ENCODE measurements at regions not wholly inside any gene's neighbourhood (a gene's known extent, or its start where the extent isn't known, plus 50 kb on each side); places are given as distances from the start of the nearest gene placed in this dataset.

GRCh38 chr3:69454204-69454787 lies 68.4 kb upstream of the FRMD4B start:
- Histone ChIP-seq H3K27ac (no peak overlapping the region), H3K4me3 (no peak overlapping the region), H3K4me1 (ENCODE audit: low read depth) (peaks cover 15% of the 10 kb centered on the region), H3K36me3 (no peaks in the 10 kb centered on the region), H3K9me3 (ENCODE audit: low read depth) (no peaks in the 10 kb centered on the region), H3K27me3 (no peaks in the 10 kb centered on the region)
- no peak for DNase-seq (ENCODE audit: low read depth in 1 of 2, low spot score in 1 of 2)
- no peak for TF ChIP-seq CTCF (IDR thresholded peaks at IDR 0.05; ENCODE audit: low read depth, low read length)

GRCh38 chr3:69452295-69452694 lies 66.4 kb upstream of the FRMD4B start:
- Histone ChIP-seq H3K27ac (peak overlapping the region; percentile 53), H3K4me1 (ENCODE audit: low read depth) (peaks cover 15% of the 10 kb centered on the region), H3K27me3 (no peaks in the 10 kb centered on the region), H3K9me3 (ENCODE audit: low read depth) (no peaks in the 10 kb centered on the region), H3K36me3 (no peaks in the 10 kb centered on the region), H3K4me3 (no peak overlapping the region)
- DNase-seq (ENCODE audit: low read depth in 1 of 2, low spot score in 1 of 2) = no peak
- TF ChIP-seq CTCF (IDR thresholded peaks at IDR 0.05; ENCODE audit: low read depth, low read length) = no peak

GRCh38 chr3:69451594-69451993 lies 65.7 kb upstream of the FRMD4B start:
- TF ChIP-seq CTCF (IDR thresholded peaks at IDR 0.05; ENCODE audit: low read depth, low read length) = peak; percentile 22
- H3K27ac ChIP-seq = peak overlapping the region; percentile 53
- DNase-seq (ENCODE audit: low read depth in 1 of 2, low spot score in 1 of 2) = peak; percentile 14 to 18

GRCh38 chr3:69448877-69449276 lies 63.0 kb upstream of the FRMD4B start:
- DNase-seq (ENCODE audit: low read depth in 1 of 2, low spot score in 1 of 2) = no peak
- no peak overlapping the region for H3K27ac ChIP-seq
- no peaks in the 10 kb centered on the region for H3K27me3 ChIP-seq
- H3K4me1 ChIP-seq (ENCODE audit: low read depth) = peaks cover 15% of the 10 kb centered on the region
- no peak overlapping the region for H3K4me3 ChIP-seq
- no peaks in the 10 kb centered on the region for H3K36me3 ChIP-seq
- H3K9me3 ChIP-seq (ENCODE audit: low read depth) = no peaks in the 10 kb centered on the region
- TF ChIP-seq CTCF (IDR thresholded peaks at IDR 0.05; ENCODE audit: low read depth, low read length) = no peak

More at GRCh38 chr3:69451594-69451993, 65.7 kb upstream of the FRMD4B start:
- no peak overlapping the region for H3K4me3 ChIP-seq
- H3K27me3 ChIP-seq = no peaks in the 10 kb centered on the region
- H3K9me3 ChIP-seq (ENCODE audit: low read depth) = no peaks in the 10 kb centered on the region
- H3K4me1 ChIP-seq (ENCODE audit: low read depth) = peaks cover 15% of the 10 kb centered on the region
- H3K36me3 ChIP-seq = no peaks in the 10 kb centered on the region

GRCh38 chr3:69446402-69447072 lies 60.6 kb upstream of the FRMD4B start:
- Histone ChIP-seq H3K36me3 (no peaks in the 10 kb centered on the region), H3K4me1 (ENCODE audit: low read depth) (peaks cover 9% of the 10 kb centered on the region), H3K9me3 (ENCODE audit: low read depth) (no peaks in the 10 kb centered on the region), H3K27ac (no peak overlapping the region), H3K4me3 (no peak overlapping the region), H3K27me3 (no peaks in the 10 kb centered on the region)
- no peak for TF ChIP-seq CTCF (IDR thresholded peaks at IDR 0.05; ENCODE audit: low read depth, low read length)
- DNase-seq (ENCODE audit: low read depth in 1 of 2, low spot score in 1 of 2) = no peak

Data from cardiac muscle cell (in vitro differentiated cells and primary cell).